ENCODE measurements at regions not wholly inside any gene's neighbourhood (a gene's known extent, or its start where the extent isn't known, plus 50 kb on each side); places are given as distances from the start of the nearest gene placed in this dataset.

GRCh38 chr3:67723863-67724262, 69.5 kb upstream of the SUCLG2 start:
- WGBS, 5 donors: 74 to 89% (median 86%) methylated on average over 1 of the region's 1 CpG
- H3K36me3 ChIP-seq: no peaks in the 10 kb centered on the region
- intact Hi-C loops (cut with DNase I; ENCODE audit: low total_unique reads): no loop called here
- no peak overlapping the region for H3K27ac ChIP-seq
- peaks cover 0 to 17% (median 13%) of the 10 kb centered on the region in 8 donors for H3K9me3 ChIP-seq
- H3K4me3 ChIP-seq: no peak overlapping the region
- no peaks in the 10 kb centered on the region for H3K27me3 ChIP-seq (replicated peaks in 1 of 7)
- DNase-seq: no peak
- TF ChIP-seq POLR2AphosphoS5 (IDR thresholded peaks at IDR 0.05): no peak
- TF ChIP-seq, protein P1, sequence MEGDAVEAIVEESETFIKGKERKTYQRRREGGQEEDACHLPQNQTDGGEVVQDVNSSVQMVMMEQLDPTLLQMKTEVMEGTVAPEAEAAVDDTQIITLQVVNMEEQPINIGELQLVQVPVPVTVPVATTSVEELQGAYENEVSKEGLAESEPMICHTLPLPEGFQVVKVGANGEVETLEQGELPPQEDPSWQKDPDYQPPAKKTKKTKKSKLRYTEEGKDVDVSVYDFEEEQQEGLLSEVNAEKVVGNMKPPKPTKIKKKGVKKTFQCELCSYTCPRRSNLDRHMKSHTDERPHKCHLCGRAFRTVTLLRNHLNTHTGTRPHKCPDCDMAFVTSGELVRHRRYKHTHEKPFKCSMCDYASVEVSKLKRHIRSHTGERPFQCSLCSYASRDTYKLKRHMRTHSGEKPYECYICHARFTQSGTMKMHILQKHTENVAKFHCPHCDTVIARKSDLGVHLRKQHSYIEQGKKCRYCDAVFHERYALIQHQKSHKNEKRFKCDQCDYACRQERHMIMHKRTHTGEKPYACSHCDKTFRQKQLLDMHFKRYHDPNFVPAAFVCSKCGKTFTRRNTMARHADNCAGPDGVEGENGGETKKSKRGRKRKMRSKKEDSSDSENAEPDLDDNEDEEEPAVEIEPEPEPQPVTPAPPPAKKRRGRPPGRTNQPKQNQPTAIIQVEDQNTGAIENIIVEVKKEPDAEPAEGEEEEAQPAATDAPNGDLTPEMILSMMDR (IDR thresholded peaks at IDR 0.05 in 8 of 11, conservative IDR thresholded peaks at IDR 0.05 in 3 of 11): no peak
- no peak for TF ChIP-seq POLR2A (IDR thresholded peaks at IDR 0.05)
- H3K4me1 ChIP-seq: no peaks in the 10 kb centered on the region

- H3K36me3 ChIP-seq: no peaks in the 10 kb centered on the region
- peaks cover 0 to 17% (median 11%) of the 10 kb centered on the region in 8 donors for H3K9me3 ChIP-seq
- intact Hi-C loops (cut with DNase I; ENCODE audit: low total_unique reads): no loop called here
- no peaks in the 10 kb centered on the region for H3K4me1 ChIP-seq
- TF ChIP-seq, protein P1 (IDR thresholded peaks at IDR 0.05 in 8 of 11, conservative IDR thresholded peaks at IDR 0.05 in 3 of 11): no peak
- TF ChIP-seq POLR2AphosphoS5 (IDR thresholded peaks at IDR 0.05) (no peak), POLR2A (IDR thresholded peaks at IDR 0.05) (no peak)
- H3K4me3 ChIP-seq: no peak overlapping the region
- no peak for DNase-seq
- no peak overlapping the region for H3K27ac ChIP-seq
- H3K27me3 ChIP-seq (replicated peaks in 1 of 7): no peaks in the 10 kb centered on the region
- WGBS, 5 donors: 91 to 98% (median 96%) methylated on average over 3 of the region's 3 CpGs
Observed at GRCh38 chr3:67719333-67719732, 64.9 kb upstream of the SUCLG2 start.

- H3K27me3 ChIP-seq (replicated peaks in 1 of 7): no peaks in the 10 kb centered on the region
- no peaks in the 10 kb centered on the region for H3K36me3 ChIP-seq
- no peaks in the 10 kb centered on the region for H3K4me1 ChIP-seq
- H3K4me3 ChIP-seq: no peak overlapping the region
- no peak overlapping the region for H3K27ac ChIP-seq
- WGBS, 5 donors: 92 to 96% (median 93%) methylated on average over 5 of the region's 5 CpGs
- DNase-seq: no peak
- TF ChIP-seq, protein P1 (IDR thresholded peaks at IDR 0.05 in 8 of 11, conservative IDR thresholded peaks at IDR 0.05 in 3 of 11): no peak
- TF ChIP-seq POLR2AphosphoS5 (IDR thresholded peaks at IDR 0.05) (no peak), POLR2A (IDR thresholded peaks at IDR 0.05) (no peak)
- intact Hi-C loops (cut with DNase I; ENCODE audit: low total_unique reads): no loop called here
- peaks cover 0 to 9% (median 6%) of the 10 kb centered on the region in 8 donors for H3K9me3 ChIP-seq
Observed at GRCh38 chr3:67715971-67716370, 61.6 kb upstream of the SUCLG2 start.

DNA sequence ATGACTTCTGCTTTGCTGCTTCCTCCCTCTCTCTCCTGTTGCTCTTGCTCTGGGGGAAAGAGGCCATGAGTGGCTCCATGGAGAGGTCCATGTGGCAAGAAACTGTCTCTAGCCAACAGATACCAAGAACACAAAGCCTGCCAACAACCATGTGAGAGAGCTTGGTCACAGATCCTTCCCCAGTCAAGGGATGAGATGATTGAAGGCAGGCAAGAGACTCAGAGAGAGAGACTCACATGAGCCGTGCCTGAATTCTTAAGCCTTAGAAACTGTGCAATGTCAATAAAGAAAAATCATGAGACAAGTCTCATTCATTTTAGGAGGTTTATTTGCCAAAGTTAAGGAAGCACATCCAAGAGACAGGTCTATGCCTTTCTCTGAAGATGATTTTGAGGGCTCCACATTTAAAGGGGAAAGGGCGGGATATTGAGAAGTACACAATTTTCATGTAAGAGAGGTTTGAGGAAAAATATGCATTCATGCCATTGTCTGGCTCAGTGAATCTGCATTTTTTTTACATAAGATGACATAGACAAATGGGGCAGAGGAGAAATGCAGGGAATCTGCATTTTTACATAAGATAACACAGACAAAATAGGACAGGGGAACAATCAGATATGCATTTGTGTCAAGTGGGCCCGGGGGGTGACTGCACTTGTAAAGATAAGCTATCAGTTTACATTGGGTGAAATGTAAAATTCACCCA, 59.5 kb upstream of the SUCLG2 start:
- Histone ChIP-seq H3K27ac (no peak overlapping the region), H3K36me3 (no peaks in the 10 kb centered on the region), H3K9me3 (no peaks in the 10 kb centered on the region), H3K4me1 (no peaks in the 10 kb centered on the region), H3K27me3 (replicated peaks in 1 of 7) (no peaks in the 10 kb centered on the region), H3K4me3 (no peak overlapping the region)
- TF ChIP-seq POLR2A (IDR thresholded peaks at IDR 0.05) (no peak), POLR2AphosphoS5 (IDR thresholded peaks at IDR 0.05) (no peak)
- TF ChIP-seq, protein P1 (IDR thresholded peaks at IDR 0.05 in 8 of 11, conservative IDR thresholded peaks at IDR 0.05 in 3 of 11): no peak
- 73 to 88% (median 82%) methylated on average over 3 of the region's 3 CpGs for WGBS, 5 donors
- intact Hi-C loops (cut with DNase I; ENCODE audit: low total_unique reads): no loop called here
- DNase-seq: no peak
